Adrenal gland (tissue), 5 donors: ENCODE measurements at regions not wholly inside any gene's neighbourhood (a gene's known extent, or its start where the extent isn't known, plus 50 kb on each side); places are given as distances from the start of the nearest gene placed in this dataset.

ENCODE experiments used
- CTCF ChIP-seq, 6 experiments: fragments of 450-650 bp in 4 of 6; fragments of 200-600 bp in 2 of 6; sonication (generic) in 1 of 6; IDR thresholded peaks; 1 replicate in 5 of 6; 2 replicates in 1 of 6; pipeline versions ENCODE4 v1.5.1 to v1.8.0; 2016 to 2021; ENCODE audit warnings: antibody characterized with exemption in 6 of 6, mild to moderate bottlenecking in 2 of 6, moderate library complexity in 1 of 6
- POLR2A ChIP-seq, 2 donors: fragments of 450-650 bp; IDR thresholded peaks; one replicate each; pipeline ENCODE4 v1.6.1; 2017; ENCODE audit warnings: antibody characterized with exemption in 2 of 2, mild to moderate bottlenecking in 2 of 2, moderate library complexity in 1 of 2
- donor health status: DM: no; HTN: no; CAD: no.

- TF ChIP-seq CTCF (IDR thresholded peaks at IDR 0.05): no peak
- no peak for TF ChIP-seq POLR2A (IDR thresholded peaks at IDR 0.05)
These were observed 1040.4 kb upstream of the MIR17HG start for GRCh38 chr13:90307136-90307535.
